Smooth muscle cell of the brain vasculature (primary cell): ENCODE measurements at regions not wholly inside any gene's neighbourhood (a gene's known extent, or its start where the extent isn't known, plus 50 kb on each side); places are given as distances from the start of the nearest gene placed in this dataset.

Source experiments
- DNase-seq: peaks from one replicate; pipeline ENCODE4 v3.0.0-alpha.2; 2012; ENCODE audit warnings: low read depth, low spot score

DNA sequence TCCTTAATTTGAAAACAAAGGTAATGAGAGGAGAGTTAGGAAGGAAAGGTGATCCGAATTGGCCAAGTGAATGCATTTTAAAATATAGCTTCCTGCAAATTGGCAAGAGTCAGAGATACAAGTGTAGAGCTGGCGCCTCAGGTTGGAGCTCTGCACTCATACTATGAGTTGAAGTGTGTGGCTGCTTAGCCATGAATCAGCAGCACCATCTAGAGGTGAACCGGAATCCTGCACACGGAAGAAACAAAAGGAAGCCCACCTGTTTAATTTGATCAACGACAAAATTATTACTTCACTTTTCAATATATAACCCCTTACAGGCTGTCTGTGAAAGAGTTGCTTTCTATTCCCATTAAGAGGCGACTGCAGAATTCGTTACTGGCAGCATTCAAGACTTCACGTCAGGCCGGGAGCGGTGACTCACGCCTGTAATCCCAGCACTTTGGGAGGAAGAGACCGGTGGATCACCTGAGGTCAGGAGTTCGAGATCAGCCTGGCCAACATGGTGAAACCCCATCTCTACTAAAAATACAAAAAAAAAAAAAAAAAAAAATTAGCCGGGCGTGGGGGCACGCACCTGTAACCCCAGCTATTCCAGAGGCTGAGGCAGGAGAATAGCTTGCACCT is 1253.7 kb upstream of the CDH8 start:
- DNase-seq: no peak

DNA sequence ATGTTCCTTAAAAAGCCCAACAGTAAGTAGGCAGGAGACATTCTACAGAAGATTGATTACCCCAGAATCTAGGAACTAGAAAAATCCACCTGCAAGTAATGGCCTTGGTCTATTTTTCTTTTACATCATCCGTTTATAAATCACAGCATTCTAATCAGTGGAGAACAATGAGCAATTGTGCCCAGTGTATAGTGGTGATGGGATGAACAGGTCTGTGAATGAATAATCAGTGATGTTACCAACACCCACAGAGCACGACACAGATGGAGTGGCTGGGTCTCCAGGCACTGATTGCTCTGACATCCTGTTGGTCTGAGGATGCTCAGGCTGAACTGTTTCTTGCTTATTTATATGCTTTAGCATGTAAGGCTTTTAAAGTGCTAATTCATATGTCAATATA is 1251.2 kb upstream of the CDH8 start:
- no peak for DNase-seq

DNA sequence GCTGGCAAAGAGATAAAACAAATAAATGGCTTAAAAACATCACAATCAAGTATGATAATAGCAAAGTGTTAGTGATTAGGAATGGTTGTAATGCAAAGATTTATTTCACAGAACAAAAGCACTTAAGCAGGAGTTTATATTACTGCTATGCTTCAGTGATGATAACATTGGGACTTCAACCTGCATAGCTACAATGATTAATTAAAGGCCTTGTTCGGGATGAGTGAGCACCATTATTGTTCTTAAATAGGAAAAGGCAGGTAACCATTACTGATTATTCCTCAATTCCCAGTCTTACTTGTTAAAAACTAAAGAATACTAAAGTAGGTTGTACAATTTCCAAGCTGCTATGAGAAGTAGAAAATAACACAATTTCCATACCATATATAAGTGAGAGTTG is 1247.5 kb upstream of the CDH8 start:
- DNase-seq: no peak

DNA sequence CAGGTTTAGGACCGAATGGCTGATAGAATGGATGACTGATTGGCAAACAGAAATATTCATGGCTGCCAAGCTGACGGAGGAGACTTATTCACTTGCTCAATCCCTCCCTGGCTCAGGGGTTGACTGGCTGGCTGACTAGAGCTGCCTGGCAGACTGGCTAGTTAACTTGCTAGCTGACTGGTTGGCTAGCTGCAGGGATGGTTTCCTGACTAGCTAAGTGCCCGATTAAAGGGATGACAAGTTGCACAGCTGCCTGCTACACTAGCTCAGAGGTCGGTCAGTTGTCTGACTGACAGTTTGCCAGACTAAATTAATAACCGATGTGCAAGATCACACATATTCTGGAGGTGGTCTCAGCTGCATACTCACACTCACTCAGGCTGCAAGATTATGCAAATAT is 1208.4 kb upstream of the CDH8 start:
- no peak for DNase-seq

DNA sequence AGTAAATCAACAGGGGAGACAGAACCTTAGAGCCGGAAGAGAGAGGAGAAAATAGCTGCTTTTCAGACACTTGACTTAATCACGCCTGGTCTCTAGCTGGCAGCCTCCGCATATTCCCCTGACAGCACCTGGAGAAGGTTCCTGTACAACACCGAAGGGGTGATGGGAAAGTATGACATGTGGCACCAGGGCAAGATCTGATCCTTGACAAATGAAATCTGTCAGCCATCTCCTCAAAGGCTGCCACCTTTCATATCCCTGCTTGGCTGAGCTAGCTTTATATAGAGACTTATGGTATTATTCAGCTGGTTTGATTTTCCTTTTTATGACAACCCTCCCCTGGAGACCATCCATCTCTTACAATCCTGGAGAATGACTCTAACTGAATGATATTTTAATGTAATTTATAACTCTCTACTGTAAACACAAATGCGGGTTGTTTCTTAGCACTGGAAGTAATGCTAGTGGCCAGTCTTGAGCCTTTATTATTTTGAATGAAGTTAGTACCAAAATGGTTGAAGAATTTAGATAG is 1205.3 kb upstream of the CDH8 start:
- no peak for DNase-seq

DNA sequence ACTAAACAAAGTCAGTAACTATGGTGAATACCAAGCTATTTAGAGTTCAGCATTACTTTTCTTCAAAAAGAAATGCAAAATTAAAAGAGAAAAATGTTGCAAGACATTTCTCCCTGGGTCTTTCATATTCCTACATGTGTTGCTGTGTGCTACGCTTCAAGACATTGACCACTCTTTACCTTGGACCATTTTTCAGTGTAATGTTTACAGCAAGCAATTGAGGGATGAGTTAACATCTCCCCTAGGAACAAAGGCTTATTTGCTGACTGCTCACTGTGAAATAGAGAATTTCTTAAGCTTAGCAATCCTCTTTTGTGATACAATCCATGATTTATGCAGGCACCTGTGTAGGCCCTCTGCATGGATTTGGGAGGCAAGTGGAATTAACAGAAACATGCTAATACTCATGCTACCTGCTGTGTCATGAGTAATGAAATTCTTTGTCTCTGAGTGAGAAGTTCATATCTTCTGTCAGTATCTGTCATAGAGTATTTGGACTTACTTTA is 1202.9 kb upstream of the CDH8 start:
- no peak for DNase-seq

DNA sequence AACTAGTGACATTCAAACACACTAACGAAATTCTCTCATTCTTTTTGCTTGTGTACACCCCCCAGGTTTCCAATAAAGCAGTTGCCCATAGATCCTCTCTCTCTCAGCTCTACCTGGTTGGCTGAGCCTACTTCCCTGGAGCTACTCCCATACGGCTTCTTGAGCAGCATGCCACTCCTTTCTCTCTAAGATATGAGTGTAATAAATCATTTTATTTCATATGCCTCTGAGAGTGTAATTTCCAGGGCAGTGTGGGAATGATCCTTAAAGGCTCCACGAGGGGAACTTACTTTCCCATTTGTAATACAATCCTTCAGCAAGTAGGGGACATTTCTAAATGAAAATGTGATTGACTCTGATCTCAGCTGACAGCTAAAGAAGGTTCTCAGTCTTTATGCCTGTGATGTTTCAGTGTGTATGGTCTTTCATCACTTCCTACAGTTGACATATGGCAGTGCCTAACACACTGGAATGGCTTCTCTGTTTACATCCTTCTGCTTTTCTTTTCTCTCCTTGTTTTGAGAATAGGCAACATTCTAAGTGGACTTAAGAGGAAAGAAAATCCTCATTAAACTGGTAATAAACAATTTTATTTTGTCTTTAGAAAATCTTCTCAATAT is 1194.3 kb upstream of the CDH8 start:
- DNase-seq: no peak

DNA sequence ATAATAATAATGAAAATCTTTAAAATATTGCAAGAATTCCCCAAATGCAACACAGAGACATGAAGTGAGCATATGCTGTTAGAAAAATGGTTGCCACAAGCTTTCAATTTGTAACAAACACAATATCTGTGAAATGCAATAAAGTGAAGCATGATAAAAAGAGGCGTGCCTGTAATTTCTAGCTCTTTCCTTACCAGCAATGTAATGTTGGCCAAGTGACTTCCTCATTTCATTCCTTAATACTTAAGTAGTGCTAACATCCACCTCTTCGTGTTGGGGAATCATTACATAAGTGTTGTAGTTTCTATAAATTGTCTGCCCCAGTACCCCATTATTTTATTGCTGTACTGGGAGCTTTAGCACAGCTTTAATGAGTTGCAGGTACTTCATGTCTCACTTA is 1192.0 kb upstream of the CDH8 start:
- no peak for DNase-seq

DNA sequence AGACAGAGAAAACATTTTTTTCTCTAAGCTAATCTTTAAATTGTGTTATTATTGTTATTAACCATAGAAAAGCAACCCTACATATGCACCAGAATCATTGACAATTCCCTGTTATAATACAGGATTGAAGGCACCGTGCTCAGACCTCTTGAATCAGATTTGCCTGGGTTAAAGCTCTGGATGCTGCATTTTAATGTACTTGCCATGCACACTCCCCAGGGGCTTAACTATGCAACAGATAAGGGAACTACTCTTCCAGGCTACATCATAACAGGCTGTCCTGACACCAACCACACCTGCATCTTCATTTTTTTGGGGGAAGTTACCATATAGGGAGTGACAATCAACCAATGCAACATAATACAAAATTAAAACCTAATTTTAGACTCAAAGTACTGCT is 1187.6 kb upstream of the CDH8 start:
- DNase-seq: no peak

DNA sequence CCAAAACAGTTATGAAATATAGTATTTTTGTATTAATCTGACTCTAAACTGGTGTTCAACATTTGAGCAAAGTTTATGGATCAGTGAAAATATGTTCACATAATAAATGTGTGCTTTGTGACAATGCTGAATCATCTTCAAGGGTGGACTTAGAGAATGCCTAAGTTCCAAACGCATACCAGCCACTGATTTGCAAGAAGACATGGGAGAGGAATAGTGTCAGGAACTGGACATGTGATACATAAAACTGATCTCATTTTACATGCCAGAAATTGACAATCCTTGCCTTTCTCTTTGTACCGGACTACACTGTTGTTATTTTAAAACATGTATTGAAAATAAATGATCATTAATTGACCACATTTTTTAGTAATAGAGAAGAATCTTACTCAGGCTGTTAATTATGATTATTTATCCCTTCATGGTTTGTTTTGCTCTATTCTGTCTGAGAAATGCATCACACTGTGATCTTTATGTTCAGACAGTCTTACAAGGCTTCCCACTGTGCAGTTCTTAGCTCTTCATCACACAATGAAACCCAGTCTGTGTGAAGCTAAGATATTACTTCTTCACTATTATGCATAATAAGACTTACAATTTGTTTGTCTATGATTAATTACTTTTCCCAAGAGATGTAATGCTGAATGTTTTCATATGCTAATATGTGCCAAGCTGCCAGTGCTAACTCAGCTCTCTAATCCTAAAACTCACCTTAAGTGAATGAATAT is 1180.6 kb upstream of the CDH8 start:
- no peak for DNase-seq

DNA sequence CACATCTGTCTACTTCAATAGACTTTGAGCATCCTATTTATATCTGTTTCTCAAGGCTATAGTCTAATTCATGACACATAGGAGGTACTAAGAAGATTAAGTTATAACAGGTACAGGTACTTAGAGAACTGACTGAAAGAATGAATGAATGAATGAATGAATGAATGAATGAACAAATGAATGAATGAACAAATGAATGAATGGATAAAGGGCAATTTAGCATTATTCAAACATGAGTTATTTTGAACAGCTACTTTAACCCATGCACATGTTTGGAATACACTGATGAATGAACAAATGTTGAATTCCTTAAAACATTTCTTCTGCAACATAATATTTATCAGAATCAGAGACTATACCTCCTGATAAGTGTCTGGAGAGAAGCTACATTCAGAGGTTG is 1165.6 kb upstream of the CDH8 start:
- no peak for DNase-seq

DNA sequence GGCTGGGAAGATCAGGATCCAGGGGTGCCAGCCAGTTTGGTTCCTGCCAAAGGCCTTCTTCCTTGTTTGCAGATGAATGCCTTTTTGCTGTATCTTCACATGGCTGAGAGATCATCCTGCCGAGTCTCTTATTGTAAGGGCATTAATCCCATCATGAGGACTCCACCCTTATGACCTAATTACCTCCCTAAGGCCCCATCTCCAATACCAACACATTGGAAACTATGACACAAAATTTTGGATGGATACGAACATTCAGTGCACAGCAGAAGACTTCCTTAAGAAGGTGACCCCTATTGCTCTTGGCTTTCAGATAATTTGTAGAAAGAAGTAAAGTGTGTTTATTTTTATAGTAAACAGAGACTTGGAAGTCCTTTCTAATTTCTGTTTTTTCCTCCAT is 1164.7 kb upstream of the CDH8 start:
- DNase-seq: no peak

DNA sequence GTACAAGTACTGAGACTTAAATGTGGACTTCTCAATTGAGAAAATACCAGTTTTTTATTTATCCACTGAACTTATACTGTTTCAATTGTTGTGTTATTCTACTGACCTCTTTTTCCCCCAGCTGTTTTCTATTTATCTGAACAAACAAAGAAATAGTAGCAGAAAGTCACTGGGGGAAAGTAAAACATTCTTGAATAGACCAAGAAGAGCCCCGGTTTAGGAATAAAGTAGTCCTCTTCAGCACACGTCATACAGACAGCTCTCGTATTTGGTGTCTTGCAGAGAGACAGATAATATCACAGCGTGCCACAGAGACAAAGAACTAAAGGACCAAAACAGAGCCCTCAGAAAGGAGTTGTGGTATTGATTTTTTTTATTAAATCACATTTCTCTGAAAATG is 1159.1 kb upstream of the CDH8 start:
- DNase-seq: no peak

DNA sequence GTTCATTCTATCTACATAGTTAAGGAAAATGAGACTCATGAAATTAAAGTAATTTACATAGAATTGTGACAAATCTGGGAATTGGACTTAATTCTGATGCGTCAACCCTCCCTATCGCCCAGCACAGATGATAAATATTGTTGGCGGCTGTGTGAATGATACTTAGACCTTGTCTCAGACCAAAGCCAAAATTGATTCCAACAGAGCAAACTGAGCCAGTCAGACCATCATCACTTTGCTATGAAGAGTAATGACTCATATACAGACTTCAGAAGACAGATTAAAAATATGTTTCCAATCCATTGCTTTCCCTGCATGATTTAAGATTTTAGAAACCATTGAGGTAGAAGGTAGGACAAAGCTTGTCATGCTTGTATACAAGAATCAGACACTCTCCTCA is 1156.7 kb upstream of the CDH8 start:
- no peak for DNase-seq

DNA sequence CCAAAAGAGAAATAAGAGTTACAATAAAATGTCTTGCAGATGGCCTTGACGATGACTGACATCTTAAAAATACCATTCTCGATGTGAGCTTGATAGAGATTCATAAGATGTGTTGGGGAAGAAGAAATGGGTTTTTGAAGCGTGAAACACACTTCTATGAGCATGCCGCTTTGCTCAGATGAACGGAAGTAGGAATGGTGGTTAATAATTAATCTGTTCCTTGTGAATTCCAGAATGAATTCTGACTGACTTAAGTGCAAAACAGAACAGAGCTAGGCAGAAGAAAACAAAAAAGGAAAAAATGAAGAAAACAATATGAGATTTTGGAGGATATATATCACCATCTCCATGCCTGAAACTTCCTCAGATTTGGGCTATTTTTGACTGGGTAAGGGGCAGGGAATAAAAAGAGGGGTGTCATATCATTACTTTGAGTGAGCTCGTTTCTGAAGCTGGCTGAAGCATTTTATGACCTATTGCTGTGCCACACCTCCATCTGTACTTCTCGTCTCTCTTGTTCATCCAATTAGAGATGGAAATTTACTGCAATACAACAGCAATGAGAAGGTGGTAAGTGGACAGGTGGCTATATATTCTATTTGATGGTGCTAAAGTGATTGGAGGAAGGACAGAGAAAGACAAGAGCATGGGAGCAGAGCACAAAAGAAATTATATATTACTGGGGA is 1152.0 kb upstream of the CDH8 start:
- DNase-seq: no peak

DNA sequence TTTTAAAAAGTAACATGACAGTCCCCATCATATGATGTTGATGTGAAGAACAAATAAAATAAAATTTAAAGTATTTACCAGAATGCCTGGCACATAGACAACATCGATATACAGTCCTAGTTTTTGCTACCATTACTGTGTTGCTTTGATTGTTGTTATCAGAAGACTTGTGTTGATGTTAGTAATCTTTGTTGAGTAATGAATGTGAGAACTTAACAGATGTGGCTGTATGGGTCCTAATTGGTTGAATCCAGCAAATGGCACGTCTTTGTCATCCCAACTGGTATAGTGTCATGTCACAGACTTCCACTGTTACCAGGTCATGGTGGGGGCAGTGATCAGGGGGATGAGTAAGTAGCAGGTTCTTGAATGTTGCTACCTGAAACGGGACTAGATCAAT is 1151.4 kb upstream of the CDH8 start:
- no peak for DNase-seq

DNA sequence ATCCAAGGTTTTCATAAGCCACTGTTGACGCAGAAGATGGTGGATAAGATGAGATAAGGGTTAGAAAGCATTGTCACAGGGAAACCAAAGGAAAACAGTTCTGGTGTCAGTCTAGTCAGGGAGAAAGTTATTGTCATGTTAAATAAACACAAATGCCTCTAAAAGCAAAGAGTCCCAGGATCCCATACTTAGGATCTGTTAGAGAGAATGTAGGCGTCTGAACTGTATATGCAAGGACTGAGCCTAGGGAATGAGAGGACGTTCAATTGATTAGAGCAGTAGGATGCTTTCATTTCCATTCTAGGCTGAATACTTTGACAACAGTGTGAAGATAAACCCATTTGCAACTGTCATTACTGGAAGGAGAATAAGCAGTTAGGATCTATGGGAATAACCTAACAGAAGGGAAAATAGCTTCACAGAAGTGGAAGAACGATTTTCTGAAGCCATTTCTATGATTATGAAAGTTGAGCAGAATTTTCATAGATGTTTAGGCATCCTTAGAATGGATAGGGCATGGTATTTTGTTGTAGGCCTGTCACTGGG is 1149.1 kb upstream of the CDH8 start:
- DNase-seq: no peak

DNA sequence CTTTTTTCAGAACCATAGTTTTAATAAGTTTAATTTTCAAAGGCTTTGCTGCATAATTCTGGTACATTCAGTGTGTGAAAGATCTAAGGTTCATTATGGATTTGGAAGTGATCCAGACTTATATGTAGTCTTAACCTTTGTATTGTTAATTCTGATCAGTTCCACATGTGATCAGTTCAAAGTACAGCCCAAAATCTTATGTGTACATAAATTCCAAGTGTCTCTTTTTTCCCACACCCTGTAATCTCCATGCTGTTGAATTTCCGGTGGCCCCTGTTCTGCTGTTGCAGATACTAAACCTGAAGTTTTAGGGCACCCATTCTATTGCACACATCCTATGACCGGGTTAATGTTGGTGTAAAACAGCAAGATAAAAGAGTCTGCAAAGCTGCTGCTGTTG is 1147.5 kb upstream of the CDH8 start:
- DNase-seq: no peak

DNA sequence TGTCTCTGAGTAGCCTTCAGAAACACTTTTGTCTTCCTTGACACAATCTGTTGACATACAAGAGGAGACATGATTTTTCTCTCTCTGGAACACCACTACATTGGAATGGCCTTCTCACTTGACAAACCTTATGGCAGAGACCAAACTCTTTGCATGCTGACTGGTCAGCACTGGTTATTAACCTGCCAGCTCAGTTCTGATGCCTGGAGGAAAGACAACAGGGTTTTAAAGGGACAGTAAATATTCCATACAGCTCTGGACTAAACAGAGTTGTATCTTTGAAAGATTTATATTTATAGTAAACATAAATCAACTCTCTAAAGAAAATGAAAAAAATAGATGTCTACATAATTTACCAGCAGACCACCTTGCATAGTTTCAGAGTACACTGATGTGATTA is 1139.1 kb upstream of the CDH8 start:
- DNase-seq: no peak

DNA sequence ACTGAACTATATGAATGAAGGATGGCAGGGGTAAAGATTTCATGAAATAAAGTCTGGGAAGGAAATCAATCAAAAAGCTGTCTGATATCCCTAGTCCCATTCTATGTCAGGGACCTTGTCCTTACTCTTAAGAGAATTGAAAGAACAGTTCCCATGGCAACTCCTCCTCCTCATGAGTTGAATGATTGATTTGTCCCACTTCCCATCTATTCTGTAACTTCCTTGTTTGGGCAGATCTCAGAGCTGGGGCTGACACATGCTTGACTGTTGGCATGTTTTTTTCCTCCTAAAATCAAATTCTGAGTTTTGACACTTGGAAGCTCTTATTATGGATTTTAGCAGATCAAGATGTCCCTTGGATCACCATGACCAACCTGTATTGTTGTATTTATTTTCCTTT is 1138.6 kb upstream of the CDH8 start:
- DNase-seq: no peak

DNA sequence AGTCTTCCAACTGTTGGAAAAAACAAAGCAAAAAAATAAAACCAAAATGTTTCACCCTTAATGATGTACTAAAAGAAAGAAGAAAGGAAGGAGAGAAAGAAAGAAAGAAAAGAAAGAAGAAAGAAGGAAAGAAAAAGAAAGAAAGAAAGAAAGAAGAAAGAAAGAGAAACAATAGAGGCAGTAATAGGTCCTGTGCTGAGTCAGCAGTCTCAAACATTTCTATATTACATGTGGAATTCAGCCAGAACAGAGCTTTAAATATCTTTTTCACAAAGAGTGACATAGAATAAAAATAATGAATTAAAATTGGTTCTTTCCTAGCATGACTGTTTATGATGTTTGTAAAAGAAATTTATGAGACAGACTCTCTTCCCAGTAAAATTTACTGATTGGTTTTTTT is 1135.3 kb upstream of the CDH8 start:
- no peak for DNase-seq

DNA sequence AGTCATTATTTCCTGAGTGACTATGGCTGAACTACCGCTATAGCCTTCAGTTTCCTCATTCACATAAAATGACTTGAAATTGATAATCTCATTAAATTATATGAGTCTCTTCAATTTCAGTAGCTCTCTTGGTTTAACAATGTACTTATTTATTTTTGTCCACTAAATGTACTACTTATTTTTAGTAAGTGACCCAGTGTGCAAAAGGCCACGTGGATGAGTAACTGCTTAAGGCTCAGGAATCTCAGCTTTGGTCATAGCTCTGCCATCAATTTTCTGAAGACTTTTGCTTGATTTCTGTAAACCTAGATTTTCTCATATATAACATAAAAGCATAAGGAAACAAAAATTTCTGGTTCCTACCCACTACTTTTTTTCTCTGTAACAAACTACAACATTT is 1132.9 kb upstream of the CDH8 start:
- no peak for DNase-seq
